Keratinocyte (primary cell): ENCODE measurements at regions not wholly inside any gene's neighbourhood (a gene's known extent, or its start where the extent isn't known, plus 50 kb on each side); places are given as distances from the start of the nearest gene placed in this dataset.

ENCODE experiments used
- DNase-seq: peaks from one replicate; pipeline ENCODE4 v3.0.0-alpha.2; 2011; ENCODE audit warnings: low read depth, missing footprints, low spot score
- FAIRE-seq: peaks from 2 replicates; lab custom pipeline; 2011; peaks lifted over from hg19 to GRCh38; lab: Jason Lieb, UNC
- H2AFZ ChIP-seq: 2 replicates; pipeline ENCODE4 v1.6.0; 2012; ENCODE audit warnings: low read length, control low read depth, inconsistent platforms; ENCODE audit not compliant: control insufficient read depth
- H3K27ac ChIP-seq: 2 replicates; pipeline ENCODE4 v1.5.1; 2011; ENCODE audit warnings: low read length; ENCODE audit not compliant: control insufficient read depth, insufficient read depth
- H3K27me3 ChIP-seq: 3 replicates; pipeline ENCODE4 v1.6.0; 2011; ENCODE audit warnings: low read length; ENCODE audit not compliant: control insufficient read depth, insufficient read depth; ENCODE audit errors: extremely low read depth
- H3K36me3 ChIP-seq, 2 experiments: 2 replicates in 1 of 2; 3 replicates in 1 of 2; pipeline ENCODE4 v1.5.1; 2011; ENCODE audit warnings: low read length in 2 of 2, mild to moderate bottlenecking in 1 of 2; ENCODE audit not compliant: control insufficient read depth in 2 of 2, insufficient read depth in 2 of 2; ENCODE audit errors: extremely low read depth in 1 of 2
- H3K4me1 ChIP-seq: 3 replicates; pipeline ENCODE4 v1.5.1; 2011; ENCODE audit warnings: low read length; ENCODE audit not compliant: control insufficient read depth, insufficient read depth; ENCODE audit errors: extremely low read depth
- H3K4me2 ChIP-seq: 3 replicates; pipeline ENCODE4 v1.6.0; 2011; ENCODE audit warnings: low read depth, low read length; ENCODE audit not compliant: control insufficient read depth, insufficient read depth; ENCODE audit errors: extremely low read depth
- H3K4me3 ChIP-seq, 3 experiments: fragments of 200-600 bp in 1 of 3; sonication (generic) in 1 of 3; 2 replicates in 2 of 3; 3 replicates in 1 of 3; pipeline ENCODE4 v1.5.1; 2011 to 2016; ENCODE audit warnings: low read length in 3 of 3, mild to moderate bottlenecking in 3 of 3, control low read depth in 2 of 3, inconsistent platforms in 1 of 3, low read depth in 1 of 3, mixed read lengths in 1 of 3, mixed run types in 1 of 3, moderate library complexity in 1 of 3; ENCODE audit not compliant: control insufficient read depth in 2 of 3, insufficient read depth in 2 of 3; ENCODE audit errors: extremely low read depth in 1 of 3
- H3K79me2 ChIP-seq: 2 replicates; pipeline ENCODE4 v1.6.0; 2012; ENCODE audit warnings: low read length; ENCODE audit not compliant: control insufficient read depth, insufficient read depth
- H3K9ac ChIP-seq: 3 replicates; pipeline ENCODE4 v1.6.0; 2011; ENCODE audit warnings: low read length; ENCODE audit not compliant: control insufficient read depth, insufficient read depth; ENCODE audit errors: extremely low read depth
- H3K9me1 ChIP-seq: 3 replicates; pipeline ENCODE4 v1.6.0; 2011; ENCODE audit warnings: low read length; ENCODE audit not compliant: control insufficient read depth, insufficient read depth; ENCODE audit errors: extremely low read depth
- H3K9me3 ChIP-seq: 2 replicates; pipeline ENCODE4 v1.5.1; 2012; ENCODE audit warnings: low read depth, low read length; ENCODE audit not compliant: control insufficient read depth
- H4K20me1 ChIP-seq: 3 replicates; pipeline ENCODE4 v1.6.0; 2011; ENCODE audit warnings: low read length; ENCODE audit not compliant: control insufficient read depth, insufficient read depth; ENCODE audit errors: extremely low read depth
- CTCF ChIP-seq, 3 experiments: IDR thresholded peaks in 1 of 3; conservative IDR thresholded peaks in 1 of 3; optimal IDR thresholded peaks in 1 of 3; 2 replicates in 2 of 3; 3 replicates in 1 of 3; pipeline versions ENCODE3 to v1.5.1; 2011; ENCODE audit warnings: low read length in 3 of 3, mild to moderate bottlenecking in 3 of 3, moderate library complexity in 2 of 3, control low read depth in 1 of 3, inconsistent platforms in 1 of 3; ENCODE audit not compliant: insufficient read depth in 2 of 3; ENCODE audit errors: extremely low read depth in 1 of 3
- EZH2 ChIP-seq: IDR thresholded peaks from one replicate; pipeline ENCODE4 v1.6.1; 2012; ENCODE audit warnings: inconsistent platforms, mild to moderate bottlenecking, low read length, moderate library complexity
- dilution Hi-C: fragments of 300-500 bp; cut with MboI; formaldehyde crosslinking; loops from one replicate; pipeline ENCODE4 v1.7.0; 2020; ENCODE audit warnings: low sequenced_read_pairs; ENCODE audit not compliant: extremely low pct_ligation_motif_present

GRCh38 chr4:159042097-159042605 is 60.7 kb upstream of the RAPGEF2 start:
- H3K9me3 ChIP-seq: no peaks in the 10 kb centered on the region
- H4K20me1 ChIP-seq: no peaks in the 10 kb centered on the region
- no peaks in the 10 kb centered on the region for H3K4me1 ChIP-seq
- DNase-seq (no peak), FAIRE-seq (no peak)
- H3K36me3 ChIP-seq: no peaks in the 10 kb centered on the region
- no peak overlapping the region for H2AFZ ChIP-seq
- H3K27me3 ChIP-seq: no peaks in the 10 kb centered on the region
- no peak overlapping the region for H3K4me3 ChIP-seq
- dilution Hi-C loops: no loop called here
- H3K4me2 ChIP-seq: no peak overlapping the region
- H3K9me1 ChIP-seq: no peaks in the 10 kb centered on the region
- H3K27ac ChIP-seq: no peak overlapping the region
- H3K9ac ChIP-seq: no peak overlapping the region
- TF ChIP-seq EZH2: no peak
- TF ChIP-seq CTCF (optimal IDR thresholded peaks at IDR 0.05 in 1 of 3, IDR thresholded peaks at IDR 0.05 in 1 of 3, conservative IDR thresholded peaks at IDR 0.05 in 1 of 3; ENCODE audit: extremely low read depth in 1 of 3, insufficient read depth in 2 of 3, low read length in 3 of 3): no peak
- H3K79me2 ChIP-seq: no peaks in the 10 kb centered on the region

GRCh38 chr4:159042868-159043267 is 60.0 kb upstream of the RAPGEF2 start:
- Histone ChIP-seq H3K27ac (no peak overlapping the region), H3K36me3 (no peaks in the 10 kb centered on the region), H3K4me2 (no peak overlapping the region), H3K9ac (no peak overlapping the region), H3K27me3 (no peaks in the 10 kb centered on the region), H2AFZ (no peak overlapping the region), H3K4me1 (peaks cover 1% of the 10 kb centered on the region), H3K4me3 (no peak overlapping the region), H4K20me1 (no peaks in the 10 kb centered on the region), H3K79me2 (no peaks in the 10 kb centered on the region), H3K9me1 (no peaks in the 10 kb centered on the region), H3K9me3 (no peaks in the 10 kb centered on the region)
- TF ChIP-seq EZH2 (no peak), CTCF (optimal IDR thresholded peaks at IDR 0.05 in 1 of 3, IDR thresholded peaks at IDR 0.05 in 1 of 3, conservative IDR thresholded peaks at IDR 0.05 in 1 of 3; ENCODE audit: extremely low read depth in 1 of 3, insufficient read depth in 2 of 3, low read length in 3 of 3) (no peak)
- FAIRE-seq: no peak
- dilution Hi-C loops: no loop called here
- DNase-seq: no peak
